H1 (cell line): ENCODE measurements at regions not wholly inside any gene's neighbourhood (a gene's known extent, or its start where the extent isn't known, plus 50 kb on each side); places are given as distances from the start of the nearest gene placed in this dataset.

Source experiments
- CTCF ChIA-PET: fragments of 300-600 bp; sonication (Branson Sonifier 250); formaldehyde crosslinking; loops from one replicate; lab custom pipeline; 2021; ENCODE audit not compliant: partially characterized antibody; lab: Charles Lee
- POLR2A ChIA-PET: fragments of 300-600 bp; sonication (Branson Sonifier 250); formaldehyde crosslinking; loops from one replicate; lab custom pipeline; 2021; ENCODE audit warnings: inconsistent platforms; ENCODE audit not compliant: partially characterized antibody; lab: Charles Lee
- DNase-seq, 2 experiments: peaks; one replicate each; pipeline versions ENCODE4 v3.0.0 to v3.0.0-alpha.2; 2010 to 2022; ENCODE audit warnings: low spot score in 2 of 2, low read depth in 1 of 2, mixed read lengths in 1 of 2
- FAIRE-seq: peaks from 2 replicates; lab custom pipeline; 2011; peaks lifted over from hg19 to GRCh38; lab: Jason Lieb, UNC
- H2AFZ ChIP-seq: 2 replicates; pipeline ENCODE4 v1.8.1; 2012; ENCODE audit warnings: low read length, inconsistent platforms
- H2AK5ac ChIP-seq: 2 replicates; pipeline ENCODE4 v1.6.1; 2013; ENCODE audit warnings: low read depth, low read length
- H2BK120ac ChIP-seq: replicated peaks from 2 replicates; pipeline ENCODE3; 2013; ENCODE audit warnings: low read depth, low read length, inconsistent platforms
- H2BK12ac ChIP-seq: 2 replicates; pipeline ENCODE4 v1.6.1; 2013; ENCODE audit warnings: low read depth, low read length
- H2BK15ac ChIP-seq: 2 replicates; pipeline ENCODE4 v1.6.1; 2013; ENCODE audit warnings: low read length
- H2BK20ac ChIP-seq: 2 replicates; pipeline ENCODE4 v1.6.1; 2013; ENCODE audit warnings: low read length
- H2BK5ac ChIP-seq: 2 replicates; pipeline ENCODE4 v1.6.1; 2013; ENCODE audit warnings: low read depth, low read length
- H3K14ac ChIP-seq: 2 replicates; pipeline ENCODE4 v1.6.1; 2013; ENCODE audit warnings: inconsistent platforms; ENCODE audit not compliant: insufficient read length
- H3K18ac ChIP-seq: 2 replicates; pipeline ENCODE4 v1.6.1; 2013; ENCODE audit warnings: low read length; ENCODE audit errors: extremely low read depth
- H3K23ac ChIP-seq: 2 replicates; pipeline ENCODE4 v1.6.1; 2013; ENCODE audit warnings: inconsistent platforms; ENCODE audit not compliant: insufficient read length
- H3K23me2 ChIP-seq: 2 replicates; pipeline ENCODE4 v1.6.1; 2013; ENCODE audit warnings: low read depth, low read length
- H3K27ac ChIP-seq: 2 replicates; pipeline ENCODE4 v1.6.1; 2011; ENCODE audit warnings: low read depth, low read length, inconsistent platforms
- H3K27me3 ChIP-seq, 4 experiments: replicated peaks in 1 of 4; 1 replicate in 1 of 4; 2 replicates in 3 of 4; pipeline versions ENCODE4 v1.6.1 to v1.8.1; 2011 to 2013; ENCODE audit warnings: low read length in 3 of 4, mild to moderate bottlenecking in 3 of 4, inconsistent platforms in 2 of 4, mixed read lengths in 2 of 4, moderate library complexity in 1 of 4; ENCODE audit not compliant: control insufficient read depth in 3 of 4, insufficient read depth in 3 of 4; ENCODE audit errors: extremely low read depth in 1 of 4
- H3K36me3 ChIP-seq, 4 experiments: 2 replicates each; pipeline versions ENCODE4 v1.6.1 to v1.8.1; 2011 to 2013; ENCODE audit warnings: mild to moderate bottlenecking in 4 of 4, low read length in 3 of 4, moderate library complexity in 2 of 4, control low read depth in 1 of 4, inconsistent platforms in 1 of 4; ENCODE audit not compliant: insufficient read depth in 4 of 4, control insufficient read depth in 2 of 4
- H3K4ac ChIP-seq: replicated peaks from 2 replicates; pipeline ENCODE3; 2013; ENCODE audit warnings: low read length, low read depth, mixed read lengths, inconsistent platforms; ENCODE audit not compliant: insufficient read length
- H3K4me1 ChIP-seq, 4 experiments: replicated peaks in 1 of 4; 1 replicate in 1 of 4; 2 replicates in 3 of 4; pipeline versions ENCODE4 v1.6.1 to v1.8.1; 2011 to 2013; ENCODE audit warnings: low read length in 3 of 4, inconsistent platforms in 2 of 4, mixed read lengths in 1 of 4; ENCODE audit not compliant: insufficient read depth in 4 of 4, control insufficient read depth in 3 of 4
- H3K4me2 ChIP-seq, 2 experiments: 2 replicates each; pipeline versions ENCODE4 v1.6.1 to v1.8.1; 2011 to 2013; ENCODE audit warnings: low read depth in 2 of 2, low read length in 2 of 2, control low read depth in 1 of 2, inconsistent platforms in 1 of 2, mild to moderate bottlenecking in 1 of 2; ENCODE audit not compliant: insufficient read depth in 1 of 2
- H3K4me3 ChIP-seq, 4 experiments: fragments of 200-600, 300-600 bp in 1 of 4; sonication (generic), shearing (Covaris generic), sonication (Bioruptor Twin) in 1 of 4; 2 replicates each; pipeline versions ENCODE4 v1.5.1 to v1.8.1; 2011 to 2016; ENCODE audit warnings: low read length in 4 of 4, low read depth in 3 of 4, control low read depth in 2 of 4, inconsistent platforms in 2 of 4, mild to moderate bottlenecking in 2 of 4, mixed read lengths in 1 of 4, moderate library complexity in 1 of 4; ENCODE audit not compliant: insufficient read depth in 2 of 4; ENCODE audit errors: extremely low read depth in 1 of 4
- H3K56ac ChIP-seq: replicated peaks from 2 replicates; pipeline ENCODE3; 2013; ENCODE audit warnings: low read depth, mild to moderate bottlenecking, mixed read lengths, low read length, inconsistent platforms; ENCODE audit not compliant: insufficient read length
- H3K79me1 ChIP-seq: 2 replicates; pipeline ENCODE4 v1.6.1; 2013; ENCODE audit warnings: low read depth, low read length, control low read depth
- H3K79me2 ChIP-seq, 2 experiments: 2 replicates each; pipeline versions ENCODE4 v1.6.1 to v1.8.1; 2012 to 2013; ENCODE audit warnings: low read length in 2 of 2, mild to moderate bottlenecking in 2 of 2, inconsistent platforms in 1 of 2; ENCODE audit not compliant: insufficient read depth in 2 of 2, control insufficient read depth in 1 of 2
- H3K9ac ChIP-seq, 4 experiments: replicated peaks in 1 of 4; 1 replicate in 1 of 4; 2 replicates in 3 of 4; pipeline versions ENCODE4 v1.6.1 to v1.8.1; 2011 to 2013; ENCODE audit warnings: low read depth in 3 of 4, low read length in 3 of 4, control low read depth in 2 of 4, mild to moderate bottlenecking in 2 of 4, moderate library complexity in 2 of 4, inconsistent platforms in 1 of 4; ENCODE audit errors: extremely low read depth in 1 of 4
- H3K9me3 ChIP-seq, 2 experiments: 2 replicates each; pipeline versions ENCODE4 v1.6.1 to v1.8.1; 2012 to 2013; ENCODE audit warnings: mild to moderate bottlenecking in 2 of 2, moderate library complexity in 2 of 2, control low read depth in 1 of 2, inconsistent platforms in 1 of 2, low read depth in 1 of 2, low read length in 1 of 2, mixed read lengths in 1 of 2; ENCODE audit not compliant: insufficient read depth in 2 of 2
- H4K20me1 ChIP-seq, 2 experiments: replicated peaks in 1 of 2; 2 replicates each; pipeline versions ENCODE3 to v1.8.1; 2011 to 2013; ENCODE audit warnings: inconsistent platforms in 2 of 2, low read length in 2 of 2, mild to moderate bottlenecking in 1 of 2; ENCODE audit not compliant: insufficient read depth in 2 of 2, control insufficient read depth in 1 of 2
- H4K5ac ChIP-seq: 2 replicates; pipeline ENCODE4 v1.6.1; 2013; ENCODE audit warnings: low read length, low read depth, mixed read lengths, inconsistent platforms; ENCODE audit not compliant: insufficient read length
- H4K8ac ChIP-seq: 2 replicates; pipeline ENCODE4 v1.8.0; 2013; ENCODE audit warnings: mild to moderate bottlenecking, moderate library complexity, low read length, inconsistent platforms; ENCODE audit not compliant: insufficient read depth; ENCODE audit errors: extremely low read depth
- H4K91ac ChIP-seq: replicated peaks from 2 replicates; pipeline ENCODE3; 2013; ENCODE audit warnings: low read length, mixed read lengths, inconsistent platforms; ENCODE audit not compliant: insufficient read length
- EGR1 ChIP-seq: IDR thresholded peaks from 2 replicates; pipeline ENCODE4 v1.6.1; 2011; ENCODE audit warnings: low read depth, low read length, borderline replicate concordance
- EP300 ChIP-seq, 2 experiments: IDR thresholded peaks; 1 replicate in 1 of 2; 2 replicates in 1 of 2; pipeline ENCODE4 v1.6.1; 2011 to 2012; ENCODE audit warnings: low read depth in 2 of 2, low read length in 2 of 2, mild to moderate bottlenecking in 2 of 2, borderline replicate concordance in 1 of 2, inconsistent platforms in 1 of 2, moderate library complexity in 1 of 2
- RBBP5 ChIP-seq: IDR thresholded peaks from 2 replicates; pipeline ENCODE4 v1.7.1; 2012; ENCODE audit warnings: low read depth, mild to moderate bottlenecking, inconsistent platforms, low read length, moderate library complexity, borderline replicate concordance
- RFX5 ChIP-seq: IDR thresholded peaks from 2 replicates; pipeline ENCODE4 v1.6.1; 2011; ENCODE audit warnings: low read depth, low read length, improper control_type of control experiment, borderline replicate concordance
- SRF ChIP-seq: IDR thresholded peaks from 2 replicates; pipeline ENCODE4 v1.6.1; 2011; ENCODE audit warnings: mild to moderate bottlenecking, low read depth, low read length, moderate library complexity
- WGBS, 2 experiments: shearing (Covaris generic) in 1 of 2; methylation state at CpG; one replicate each; pipeline versions ENCODE4 v1.1.6 to v1.1.7; 2013 to 2015; ENCODE audit warnings: low lambda C conversion rate in 2 of 2, mixed read lengths in 2 of 2, inconsistent platforms in 1 of 2, low coverage in 1 of 2, missing lambda C conversion rate in 1 of 2; ENCODE audit not compliant: insufficient replicate concordance in 2 of 2, insufficient coverage in 1 of 2, insufficient read length in 1 of 2; ENCODE audit errors: extremely low coverage in 1 of 2, missing lambda C conversion rate in 1 of 2; 5-methylcytosine and 5-hydroxymethylcytosine counted together
- TF ChIP-seq, protein P1 (sequence below): IDR thresholded peaks from 2 replicates; pipeline ENCODE4 v1.6.1; 2012; ENCODE audit warnings: inconsistent platforms

DNA sequence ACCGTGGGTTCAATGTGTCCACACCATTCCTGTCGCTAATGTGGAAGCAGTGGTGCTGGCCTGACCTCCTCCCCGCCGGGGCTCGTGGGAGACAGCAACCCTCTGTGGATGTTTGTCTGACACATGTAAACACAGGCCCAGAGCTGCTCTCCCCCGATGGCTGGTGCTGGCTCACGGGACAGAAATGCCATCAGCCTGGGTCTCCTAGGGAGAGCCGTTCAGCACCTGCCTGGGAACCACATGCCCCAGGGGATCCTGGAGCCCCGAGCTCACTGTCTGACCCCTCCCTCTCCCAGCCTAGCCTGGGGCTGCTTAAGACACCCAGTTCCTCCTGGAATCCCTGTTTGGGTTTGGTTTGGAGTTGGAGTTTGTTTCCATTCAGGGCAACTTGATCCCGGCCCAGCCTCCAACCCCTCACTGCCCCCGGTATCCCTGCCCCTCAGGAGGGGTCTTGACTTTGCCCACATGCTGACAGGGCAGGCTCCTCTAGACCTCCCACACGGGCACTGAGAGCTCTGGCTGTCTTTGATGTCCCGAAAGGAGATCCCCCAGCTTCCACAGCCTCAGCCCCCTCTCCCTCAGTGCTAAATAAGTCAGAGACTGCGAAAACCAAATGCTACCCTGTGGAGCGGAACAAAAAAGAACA, 50.9 kb upstream of the WNT11 start:
- CTCF ChIA-PET = interaction anchor here (0.7 to 8.4 kb wide), 13 partner anchors 12 to 460 kb away, joined by 3 to 77 read pairs (median 4); no protein-coding TSS in a partner anchor
- DNase-seq = no peak
- TF ChIP-seq SRF (no peak), RFX5 (no peak), EP300 (IDR thresholded peaks at IDR 0.05; ENCODE audit: borderline replicate concordance in 1 of 2, low read depth in 2 of 2, low read length in 2 of 2) (no peak), RBBP5 (no peak), EGR1 (no peak)
- TF ChIP-seq, protein P1, sequence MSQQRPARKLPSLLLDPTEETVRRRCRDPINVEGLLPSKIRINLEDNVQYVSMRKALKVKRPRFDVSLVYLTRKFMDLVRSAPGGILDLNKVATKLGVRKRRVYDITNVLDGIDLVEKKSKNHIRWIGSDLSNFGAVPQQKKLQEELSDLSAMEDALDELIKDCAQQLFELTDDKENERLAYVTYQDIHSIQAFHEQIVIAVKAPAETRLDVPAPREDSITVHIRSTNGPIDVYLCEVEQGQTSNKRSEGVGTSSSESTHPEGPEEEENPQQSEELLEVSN = no peak
- TF ChIP-seq, all 59 proteins: peak for 0

More for the DNA sequence above, 50.9 kb upstream of the WNT11 start:
- Histone ChIP-seq H3K4me3 (no peak overlapping the region), H3K79me1 (no peaks in the 10 kb centered on the region), H4K20me1 (no peaks in the 10 kb centered on the region), H3K4me2 (no peak overlapping the region), H2BK12ac (no peak overlapping the region), H4K8ac (no peak overlapping the region), H2AFZ (no peak overlapping the region), H2BK20ac (no peak overlapping the region), H3K79me2 (no peaks in the 10 kb centered on the region), H2BK120ac (no peak overlapping the region), H3K9me3 (no peaks in the 10 kb centered on the region), H3K23me2 (no peaks in the 10 kb centered on the region), H3K9ac (no peak overlapping the region), H3K56ac (no peak overlapping the region), H3K23ac (no peak overlapping the region), H2BK5ac (no peak overlapping the region), H3K27ac (no peak overlapping the region), H3K36me3 (no peaks in the 10 kb centered on the region), H3K18ac (no peak overlapping the region), H3K4ac (no peak overlapping the region), H3K14ac (no peak overlapping the region), H4K91ac (no peak overlapping the region), H3K27me3 (no peaks in the 10 kb centered on the region), H2AK5ac (no peak overlapping the region), H3K4me1 (peaks cover 0 to 8% (median 3%) of the 10 kb centered on the region in 4 experiments; a peak in 5 of 7 replicates), H2BK15ac (no peak overlapping the region), H4K5ac (no peak overlapping the region)
- no peak for FAIRE-seq
- POLR2A ChIA-PET = no interaction called here
- 84% methylated on average over 15 of the region's 15 CpGs; no CpG with 5 or more reads in 1 of the 2 experiments for WGBS, 2 experiments
